ENCODE measurements at regions not wholly inside any gene's neighbourhood (a gene's known extent, or its start where the extent isn't known, plus 50 kb on each side); places are given as distances from the start of the nearest gene placed in this dataset.

- DNase-seq = no peak
- no peak overlapping the region for H4K8ac ChIP-seq (ENCODE audit: low read length)
- H3K4me2 ChIP-seq (ENCODE audit: low read length, poor library complexity, severe bottlenecking) = no peak overlapping the region
- H4K91ac ChIP-seq (ENCODE audit: low read length) = no peak overlapping the region
- H2BK15ac ChIP-seq (ENCODE audit: low read depth, poor library complexity, severe bottlenecking) = no peak overlapping the region
- no peaks in the 10 kb centered on the region for H3K27me3 ChIP-seq (ENCODE audit: control insufficient read depth in 1 of 2, insufficient read depth in 1 of 2, low read length in 2 of 2)
- H3K4me3 ChIP-seq (ENCODE audit: insufficient read depth in 1 of 2, low read depth in 1 of 2, low read length in 2 of 2) = no peak overlapping the region
- H3K14ac ChIP-seq (ENCODE audit: low read length in 2 of 2) = no peak overlapping the region
- H3K9ac ChIP-seq (ENCODE audit: low read length) = no peak overlapping the region
- no peak overlapping the region for H3K18ac ChIP-seq (ENCODE audit: low read depth in 1 of 2, low read length in 2 of 2)
- no peaks in the 10 kb centered on the region for H3K9me3 ChIP-seq (ENCODE audit: control insufficient read depth, low read length)
- 92% methylated on average over 3 of the region's 3 CpGs for WGBS
- peaks cover 7% of the 10 kb centered on the region for H3K4me1 ChIP-seq (ENCODE audit: control insufficient read depth, insufficient read depth, low read depth, low read length)
- no peak overlapping the region for H2AFZ ChIP-seq (ENCODE audit: low read depth, low read length)
- H3K79me1 ChIP-seq (replicated peaks; ENCODE audit: low read length, poor library complexity, severe bottlenecking) = no peaks in the 10 kb centered on the region
- H2BK12ac ChIP-seq (ENCODE audit: low read length in 2 of 2) = no peak overlapping the region
- H3K36me3 ChIP-seq (ENCODE audit: control insufficient read depth in 1 of 2, insufficient read depth in 2 of 2, low read depth in 1 of 2, low read length in 2 of 2) = no peaks in the 10 kb centered on the region
- no peak overlapping the region for H2AK5ac ChIP-seq (ENCODE audit: low read length, severe bottlenecking)
- no peak overlapping the region for H2BK5ac ChIP-seq (ENCODE audit: low read depth, low read length, poor library complexity, severe bottlenecking)
- no peak overlapping the region for H2BK120ac ChIP-seq (ENCODE audit: low read depth, low read length)
- no peak overlapping the region for H3K27ac ChIP-seq (ENCODE audit: low read length, poor library complexity, severe bottlenecking)
- H3K4ac ChIP-seq (ENCODE audit: low read depth in 1 of 2, low read length in 2 of 2) = no peak overlapping the region
- no peak overlapping the region for H3K23ac ChIP-seq (ENCODE audit: low read length in 2 of 2)
These were observed 53.0 kb upstream of the RALY start for GRCh38 chr20:33940666-33941065.

Data from mesenchymal stem cell (in vitro differentiated cells and primary cell).